NCI-H1930 (cell line): ENCODE measurements at regions not wholly inside any gene's neighbourhood (a gene's known extent, or its start where the extent isn't known, plus 50 kb on each side); places are given as distances from the start of the nearest gene placed in this dataset.
"Not testable (repeated sequence)": the region's sequence is repeated elsewhere in the genome, so short reads cannot be mapped to it uniquely, and the experiment has no call there.

Source experiments
- DNase-seq, 2 experiments: peaks; one replicate each; lab custom pipeline; 2025; lab: John Stamatoyannopoulos, UW

GRCh38 chr2:19100570-19100969, 257.9 kb downstream of the OSR1 start:
- no peak for DNase-seq

- no peak for DNase-seq
Measured at GRCh38 chr2:19099181-19099580, 259.2 kb downstream of the OSR1 start.

GRCh38 chr2:19098467-19099160, 259.8 kb downstream of the OSR1 start:
- no peak for DNase-seq

GRCh38 chr2:19089476-19089875, 268.9 kb downstream of the OSR1 start:
- DNase-seq, result not testable (repeated sequence)

DNA sequence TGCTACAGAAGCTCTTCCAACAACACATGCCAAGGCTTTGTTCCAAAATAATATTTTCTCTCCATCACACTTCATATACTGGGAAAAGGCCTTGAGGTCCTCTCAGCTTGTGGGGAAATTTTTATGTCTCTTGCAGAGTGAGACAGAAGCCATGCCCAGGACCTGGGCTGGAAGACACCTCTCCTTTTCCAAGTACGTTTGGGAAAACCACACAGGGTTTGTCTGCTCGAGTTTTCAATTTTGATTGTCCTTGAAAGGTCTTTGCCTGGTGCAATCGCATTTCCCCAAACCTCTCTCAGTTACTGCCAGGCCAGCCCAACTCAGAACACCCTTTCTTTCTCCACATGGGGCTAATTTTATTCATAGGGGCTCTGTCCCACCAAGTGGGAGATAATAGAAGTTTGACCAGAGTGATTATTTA, 272.2 kb downstream of the OSR1 start:
- no peak for DNase-seq

GRCh38 chr2:19078709-19079108, 279.7 kb downstream of the OSR1 start:
- no peak for DNase-seq

- DNase-seq, result no peak
Measured at GRCh38 chr2:19073522-19073921, 284.9 kb downstream of the OSR1 start.

- no peak for DNase-seq
Measured at GRCh38 chr2:19072161-19072560, 286.3 kb downstream of the OSR1 start.

- no peak for DNase-seq
Measured at GRCh38 chr2:19070886-19071285, 287.5 kb downstream of the OSR1 start.

DNA sequence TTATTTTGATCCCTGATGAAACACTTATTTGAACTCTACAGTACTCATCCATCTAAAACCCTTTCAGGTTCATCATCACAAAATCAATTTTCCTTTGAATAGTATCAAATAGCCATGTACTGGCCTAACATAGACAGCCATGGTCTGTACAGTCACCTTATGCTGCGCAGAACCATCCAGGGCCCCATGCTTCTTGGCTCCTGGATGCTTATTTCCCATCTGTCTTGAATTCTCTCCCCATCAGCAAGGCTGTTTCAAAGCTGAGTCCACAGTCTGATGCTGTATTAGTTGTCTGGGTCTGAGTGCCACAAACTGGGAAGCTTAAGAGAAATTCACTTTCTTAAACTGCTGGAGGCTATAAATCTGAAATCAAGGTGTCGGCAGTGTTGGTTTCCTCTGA, 290.2 kb downstream of the OSR1 start:
- no peak for DNase-seq

- DNase-seq, result no peak
Measured at GRCh38 chr2:19062370-19062769, 296.1 kb downstream of the OSR1 start.

DNA sequence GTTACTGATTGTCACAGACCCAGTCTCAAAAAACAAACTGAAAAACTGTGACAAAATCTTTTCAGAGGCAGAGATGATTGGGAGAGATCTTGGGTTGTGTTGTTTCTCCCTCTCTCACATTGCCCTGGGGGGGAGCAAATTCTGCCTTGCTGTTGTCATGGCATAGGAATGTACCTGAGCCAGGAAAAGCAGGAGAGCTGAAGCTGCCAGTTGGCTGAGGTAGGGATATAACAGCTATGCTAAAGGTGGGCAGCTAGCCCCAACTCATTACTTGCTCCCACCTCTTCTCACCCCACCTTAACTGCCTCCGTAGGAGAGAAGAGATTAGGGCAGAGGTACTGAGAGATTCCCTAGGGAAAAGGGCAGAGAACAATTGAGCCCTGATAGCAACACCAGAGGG, 299.3 kb downstream of the OSR1 start:
- DNase-seq, result no peak

DNA sequence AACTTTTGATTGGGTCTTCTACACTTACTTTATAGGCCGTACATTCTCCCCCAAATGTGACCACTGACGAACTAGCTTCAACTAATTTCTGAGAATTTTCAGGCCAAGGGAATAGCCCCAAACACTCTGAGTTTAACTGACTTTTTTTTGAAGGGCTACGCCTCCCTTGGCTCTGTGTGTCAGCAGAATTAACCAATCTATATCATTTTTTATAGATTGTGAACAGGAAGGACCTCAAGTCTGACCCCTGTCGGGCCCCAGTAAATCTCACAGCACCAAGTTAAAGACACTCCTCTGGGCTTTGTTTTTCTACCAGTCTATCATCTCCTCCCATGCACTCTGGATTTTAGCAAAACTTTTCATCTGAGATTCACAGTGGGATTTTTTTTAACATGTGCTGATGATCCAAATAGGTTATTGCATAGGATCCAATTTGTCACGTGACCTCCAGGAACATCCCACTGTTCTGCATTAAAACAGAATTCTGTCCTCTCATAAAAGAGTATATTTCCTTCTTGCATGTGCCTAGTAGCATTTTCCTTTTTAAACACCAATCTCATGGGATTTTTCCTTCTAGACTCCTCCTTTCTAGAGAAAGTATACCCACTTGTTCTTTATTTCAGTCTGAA, 307.1 kb downstream of the OSR1 start:
- DNase-seq, result no peak

- DNase-seq, result no peak
Measured at GRCh38 chr2:19050354-19050753, 308.1 kb downstream of the OSR1 start.

GRCh38 chr2:19048593-19049266, 309.7 kb downstream of the OSR1 start:
- no peak for DNase-seq

GRCh38 chr2:19046986-19047780, 311.2 kb downstream of the OSR1 start:
- no peak for DNase-seq

DNA sequence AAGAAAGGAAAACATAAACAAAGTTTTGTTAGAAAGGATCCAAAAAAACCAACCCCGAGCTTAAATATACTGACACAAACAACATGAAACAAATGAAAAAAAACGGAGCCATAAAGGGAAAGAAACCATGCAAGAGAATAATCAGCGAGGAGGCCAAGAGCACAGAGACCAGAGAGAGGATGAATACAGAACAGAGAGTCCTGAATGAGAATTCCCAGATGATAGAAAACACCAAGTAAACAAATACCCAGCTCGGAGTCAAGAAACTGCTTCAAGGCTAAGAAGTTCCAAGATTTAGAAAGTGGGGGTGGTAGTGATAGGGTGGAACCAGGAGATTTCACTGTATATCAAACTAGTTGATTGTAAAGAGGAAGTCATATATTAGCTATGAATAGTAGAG, 313.3 kb downstream of the OSR1 start:
- DNase-seq, result no peak

DNA sequence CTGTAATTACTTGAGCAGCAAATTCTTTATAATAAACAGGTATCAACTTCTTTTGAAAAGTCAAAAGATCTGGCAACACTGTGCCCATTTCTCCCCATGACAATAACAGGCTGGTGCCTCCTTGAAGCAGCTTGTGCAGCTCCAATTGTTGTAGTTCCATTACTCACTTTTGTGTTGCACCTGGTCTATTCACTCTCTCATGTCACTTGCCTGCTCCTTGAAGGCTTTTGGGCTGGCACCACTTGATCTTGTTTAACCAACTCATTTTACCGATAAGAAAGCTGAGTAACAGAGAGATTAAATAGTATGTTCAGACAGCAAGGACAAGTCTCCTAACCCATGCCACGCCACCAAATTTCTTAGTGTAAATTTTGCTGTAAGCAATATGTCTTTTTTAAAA, 314.5 kb downstream of the OSR1 start:
- DNase-seq, result no peak

- no peak for DNase-seq
Measured at GRCh38 chr2:19041434-19042041, 316.9 kb downstream of the OSR1 start.

GRCh38 chr2:19038071-19039015, 320.1 kb downstream of the OSR1 start:
- no peak for DNase-seq

DNA sequence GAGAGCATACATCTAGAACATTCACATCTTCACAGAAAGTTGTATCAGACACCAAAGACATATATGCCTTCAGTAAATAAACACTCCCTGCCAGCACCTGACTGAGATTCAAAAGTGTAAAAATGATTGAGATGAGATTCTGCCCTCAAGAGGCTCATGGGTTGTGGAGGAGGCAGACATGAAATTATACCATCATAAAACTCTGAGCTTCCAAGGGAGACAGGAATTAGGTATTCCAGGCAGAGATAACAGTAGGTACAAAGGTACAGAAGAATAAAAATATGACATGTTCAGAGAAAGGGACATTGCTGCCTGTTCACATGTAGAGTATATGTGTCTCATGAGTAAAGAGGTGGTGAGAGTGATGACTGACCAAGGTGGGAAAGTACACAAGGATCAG, 322.3 kb downstream of the OSR1 start:
- no peak for DNase-seq
